ENCODE measurements at regions not wholly inside any gene's neighbourhood (a gene's known extent, or its start where the extent isn't known, plus 50 kb on each side); places are given as distances from the start of the nearest gene placed in this dataset.

DNA sequence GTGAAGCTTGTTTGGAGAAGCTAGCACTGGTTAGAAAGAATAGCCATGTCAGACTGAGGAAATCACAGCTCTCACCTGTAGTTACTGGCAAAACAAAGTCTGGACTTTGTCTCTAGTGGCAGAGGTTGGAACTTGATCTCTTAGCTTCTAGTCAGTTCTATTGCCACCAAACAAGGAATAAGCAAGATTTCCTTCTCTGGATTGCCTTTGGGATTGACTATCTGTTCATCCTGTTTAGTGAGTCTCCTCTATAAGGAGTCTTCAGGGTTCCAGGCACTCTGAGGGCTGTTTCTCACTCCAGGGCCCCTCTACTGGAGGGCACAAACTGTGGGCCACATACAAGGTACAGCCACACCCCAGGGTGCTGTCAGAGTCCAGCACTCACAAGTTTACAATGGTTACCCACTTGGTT lies 426.6 kb upstream of the THBS1 start:
- Histone ChIP-seq H3K27ac (ENCODE audit: low read depth in 1 of 2, low read length in 2 of 2) (no peak overlapping the region), H4K20me1 (ENCODE audit: insufficient read depth, low read length) (no peaks in the 10 kb centered on the region), H3K27me3 (ENCODE audit: control insufficient read depth in 2 of 2, insufficient read depth in 2 of 2, low read length in 2 of 2) (peaks cover 0 to 2% of the 10 kb centered on the region in 2 donors), H3K36me3 (replicated peaks in 1 of 2; ENCODE audit: control insufficient read depth in 1 of 2, insufficient read depth in 2 of 2, low read length in 2 of 2) (no peaks in the 10 kb centered on the region), H3K79me2 (ENCODE audit: insufficient read depth, low read length) (no peaks in the 10 kb centered on the region), H3K4me1 (ENCODE audit: control insufficient read depth in 1 of 2, insufficient read depth in 2 of 2, low read length in 2 of 2) (no peaks in the 10 kb centered on the region), H3K4me2 (replicated peaks; ENCODE audit: extremely low read depth, low read length, poor library complexity, severe bottlenecking) (no peak overlapping the region), H3K9me3 (replicated peaks in 1 of 2; ENCODE audit: control insufficient read depth in 1 of 2, insufficient read depth in 1 of 2, low read length in 2 of 2) (no peaks in the 10 kb centered on the region), H3K9ac (ENCODE audit: insufficient read depth, low read length, poor library complexity, severe bottlenecking) (no peak overlapping the region), H2AFZ (ENCODE audit: insufficient read depth, low read depth, low read length, poor library complexity, severe bottlenecking) (no peak overlapping the region), H3K4me3 (replicated peaks in 1 of 3; ENCODE audit: low read depth in 2 of 3, low read length in 3 of 3) (no peak overlapping the region)
- H3K4me3 Mint-ChIP-seq = no peak overlapping the region
- intact Hi-C loops (cut with micrococcal nuclease) = no loop called here
- no peak for TF ChIP-seq CTCF (IDR thresholded peaks at IDR 0.05)
- H3K27me3 Mint-ChIP-seq (ENCODE audit: low read depth in 3 of 3) = peaks cover 0 to 4% (median 0%) of the 10 kb centered on the region in 3 donors
- no peaks in the 10 kb centered on the region for H3K9me3 Mint-ChIP-seq
- DNase-seq = no peak
- no peak overlapping the region for H3K27ac Mint-ChIP-seq
- H3K36me3 Mint-ChIP-seq = no peaks in the 10 kb centered on the region
- H3K4me1 Mint-ChIP-seq = no peaks in the 10 kb centered on the region

GRCh38 chr15:39154776-39155175 lies 426.1 kb upstream of the THBS1 start:
- no peaks in the 10 kb centered on the region for H3K4me1 Mint-ChIP-seq
- H3K79me2 ChIP-seq (ENCODE audit: insufficient read depth, low read length) = no peaks in the 10 kb centered on the region
- no peak overlapping the region for H3K27ac Mint-ChIP-seq
- H3K4me3 ChIP-seq (replicated peaks in 1 of 3; ENCODE audit: low read depth in 2 of 3, low read length in 3 of 3) = no peak overlapping the region
- no peak for TF ChIP-seq CTCF (IDR thresholded peaks at IDR 0.05)
- H3K36me3 Mint-ChIP-seq = no peaks in the 10 kb centered on the region
- peaks cover 0 to 2% of the 10 kb centered on the region in 2 donors for H3K27me3 ChIP-seq (ENCODE audit: control insufficient read depth in 2 of 2, insufficient read depth in 2 of 2, low read length in 2 of 2)
- H3K9ac ChIP-seq (ENCODE audit: insufficient read depth, low read length, poor library complexity, severe bottlenecking) = no peak overlapping the region
- no CpG with 5 or more reads among the region's 4 CpGs for WGBS (ENCODE audit: insufficient coverage)
- no peak overlapping the region for H3K27ac ChIP-seq (ENCODE audit: low read depth in 1 of 2, low read length in 2 of 2)
- H3K27me3 Mint-ChIP-seq (ENCODE audit: low read depth in 3 of 3) = peaks cover 0 to 4% (median 0%) of the 10 kb centered on the region in 3 donors
- intact Hi-C loops (cut with micrococcal nuclease) = no loop called here
- H3K4me3 Mint-ChIP-seq = no peak overlapping the region
- no peaks in the 10 kb centered on the region for H3K36me3 ChIP-seq (replicated peaks in 1 of 2; ENCODE audit: control insufficient read depth in 1 of 2, insufficient read depth in 2 of 2, low read length in 2 of 2)
- H4K20me1 ChIP-seq (ENCODE audit: insufficient read depth, low read length) = no peaks in the 10 kb centered on the region
- no peak overlapping the region for H2AFZ ChIP-seq (ENCODE audit: insufficient read depth, low read depth, low read length, poor library complexity, severe bottlenecking)
- no peaks in the 10 kb centered on the region for H3K4me1 ChIP-seq (ENCODE audit: control insufficient read depth in 1 of 2, insufficient read depth in 2 of 2, low read length in 2 of 2)
- no peak for DNase-seq
- H3K4me2 ChIP-seq (replicated peaks; ENCODE audit: extremely low read depth, low read length, poor library complexity, severe bottlenecking) = no peak overlapping the region
- H3K9me3 Mint-ChIP-seq = no peaks in the 10 kb centered on the region
- H3K9me3 ChIP-seq (replicated peaks in 1 of 2; ENCODE audit: control insufficient read depth in 1 of 2, insufficient read depth in 1 of 2, low read length in 2 of 2) = no peaks in the 10 kb centered on the region
